ENCODE measurements at regions not wholly inside any gene's neighbourhood (a gene's known extent, or its start where the extent isn't known, plus 50 kb on each side); places are given as distances from the start of the nearest gene placed in this dataset.

GRCh38 chr17:34859652-34860051 lies 101.6 kb downstream of the CCT6B start:
- H3K4me1 ChIP-seq, result no peaks in the 10 kb centered on the region
- H3K4me3 ChIP-seq, result no peak overlapping the region
- H3K36me3 ChIP-seq, result no peaks in the 10 kb centered on the region
- TF ChIP-seq CTCF (IDR thresholded peaks at IDR 0.05), result no peak
- DNase-seq (no peak), ATAC-seq (no peak)
- H3K27me3 ChIP-seq, result no peaks in the 10 kb centered on the region
- no peak overlapping the region for H3K27ac ChIP-seq
- intact Hi-C loops (cut with DNase I), result no loop called here
- no peaks in the 10 kb centered on the region for H3K9me3 ChIP-seq

DNA sequence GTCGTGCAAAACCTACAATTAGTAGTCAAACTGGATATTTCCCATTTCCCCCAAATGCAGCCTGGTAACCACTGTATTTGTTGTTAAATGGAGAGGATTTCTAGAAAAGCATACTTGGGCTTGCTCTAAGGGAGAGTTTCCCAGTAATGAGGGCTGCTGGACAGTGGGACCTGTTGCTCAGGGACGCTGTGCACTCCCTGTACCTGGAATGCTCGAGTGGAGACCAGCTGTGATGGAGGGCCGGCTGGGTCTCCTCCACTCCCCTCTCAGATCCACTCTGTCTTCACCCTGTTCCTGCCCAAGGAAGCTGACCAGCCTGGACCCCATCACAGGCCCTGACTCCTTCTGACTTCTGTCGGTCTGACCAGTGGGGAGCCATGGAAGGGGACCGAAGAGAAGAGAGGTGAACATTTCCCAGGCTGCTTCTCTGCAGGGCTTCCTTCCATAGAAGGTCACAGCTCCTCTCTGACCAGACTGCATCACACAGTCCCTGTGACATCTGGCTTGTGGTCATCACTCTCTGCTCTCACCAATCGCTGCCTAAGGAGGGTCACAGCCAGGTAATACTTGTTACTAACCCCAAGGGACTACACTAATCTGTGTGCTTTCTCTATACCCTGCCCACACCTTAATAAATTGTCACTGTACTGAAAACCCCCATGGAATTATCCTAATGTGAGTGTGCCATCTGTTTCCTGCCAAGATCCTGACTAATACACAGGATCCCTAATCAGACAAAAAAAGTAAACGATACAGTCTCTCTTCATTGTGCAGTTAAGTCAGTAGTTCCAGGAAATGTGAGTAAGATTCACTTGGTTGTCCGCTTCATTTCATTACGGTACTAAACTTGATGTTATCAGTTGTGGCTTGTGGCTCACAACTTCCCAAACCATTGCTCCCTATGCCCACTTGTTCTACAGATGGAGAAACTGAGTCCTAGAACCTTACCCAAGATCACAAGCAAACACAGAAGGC lies 102.4 kb downstream of the CCT6B start:
- TF ChIP-seq CTCF (IDR thresholded peaks at IDR 0.05), result no peak
- no peak for ATAC-seq
- H3K27me3 ChIP-seq, result no peaks in the 10 kb centered on the region
- no peaks in the 10 kb centered on the region for H3K36me3 ChIP-seq
- H3K9me3 ChIP-seq, result no peaks in the 10 kb centered on the region
- no peak for DNase-seq
- no peaks in the 10 kb centered on the region for H3K4me1 ChIP-seq
- H3K4me3 ChIP-seq, result no peak overlapping the region
- intact Hi-C loops (cut with DNase I), result no loop called here
- no peak overlapping the region for H3K27ac ChIP-seq

DNA sequence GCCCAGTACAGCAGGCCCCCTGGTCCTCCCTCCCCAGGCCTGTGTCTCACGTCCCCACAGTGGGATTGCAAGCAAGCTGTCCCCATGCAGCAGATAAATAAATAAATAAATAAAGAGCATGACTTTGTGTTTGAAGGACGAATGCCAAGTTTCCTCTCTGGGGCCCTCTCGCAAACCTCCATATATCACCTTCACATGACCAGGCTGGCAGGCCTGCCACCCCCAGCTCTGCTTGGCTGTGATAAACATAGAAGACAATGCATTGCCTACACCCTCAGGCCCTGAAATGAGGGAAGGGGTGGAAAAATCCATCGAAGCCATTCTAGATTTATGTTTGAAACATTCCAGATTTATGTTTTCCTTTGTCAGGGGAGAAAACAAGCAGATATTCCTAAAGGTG lies 107.3 kb downstream of the CCT6B start:
- Histone ChIP-seq H3K36me3 (no peaks in the 10 kb centered on the region), H3K9me3 (no peaks in the 10 kb centered on the region), H3K27me3 (no peaks in the 10 kb centered on the region), H3K4me1 (no peaks in the 10 kb centered on the region), H3K27ac (no peak overlapping the region), H3K4me3 (no peak overlapping the region)
- intact Hi-C loops (cut with DNase I), result no loop called here
- DNase-seq (no peak), ATAC-seq (no peak)
- TF ChIP-seq CTCF (IDR thresholded peaks at IDR 0.05), result no peak

DNA sequence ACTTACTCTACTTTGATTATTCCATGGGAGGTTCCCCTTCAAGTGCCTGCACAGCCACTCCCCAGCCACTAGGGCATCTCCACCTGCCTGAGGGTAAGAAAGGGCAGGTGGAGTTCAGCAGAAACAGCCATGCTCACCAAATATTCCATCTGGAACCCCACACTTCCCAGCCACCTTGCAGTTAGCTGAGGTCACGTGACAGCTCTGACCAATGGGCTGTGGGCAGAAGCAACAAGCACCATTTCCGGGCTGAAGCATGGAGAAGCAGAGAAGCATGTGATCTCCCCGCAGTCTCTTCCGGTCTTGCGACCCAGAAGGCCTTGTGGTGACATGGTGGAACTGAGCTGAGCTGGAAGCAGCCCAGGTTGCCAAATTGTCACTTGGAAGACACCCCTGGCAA lies 108.6 kb downstream of the CCT6B start:
- intact Hi-C loops (cut with DNase I), result no loop called here
- H3K4me1 ChIP-seq, result no peaks in the 10 kb centered on the region
- TF ChIP-seq CTCF (IDR thresholded peaks at IDR 0.05), result no peak
- H3K36me3 ChIP-seq, result no peaks in the 10 kb centered on the region
- DNase-seq (no peak), ATAC-seq (no peak)
- no peaks in the 10 kb centered on the region for H3K27me3 ChIP-seq
- H3K27ac ChIP-seq, result no peak overlapping the region
- H3K9me3 ChIP-seq, result no peaks in the 10 kb centered on the region
- H3K4me3 ChIP-seq, result no peak overlapping the region

GRCh38 chr17:34851961-34852540 lies 109.2 kb downstream of the CCT6B start:
- DNase-seq (no peak), ATAC-seq (no peak)
- no peak overlapping the region for H3K27ac ChIP-seq
- H3K9me3 ChIP-seq, result no peaks in the 10 kb centered on the region
- no peaks in the 10 kb centered on the region for H3K4me1 ChIP-seq
- H3K4me3 ChIP-seq, result no peak overlapping the region
- intact Hi-C loops (cut with DNase I), result no loop called here
- no peaks in the 10 kb centered on the region for H3K36me3 ChIP-seq
- TF ChIP-seq CTCF (IDR thresholded peaks at IDR 0.05), result no peak
- no peaks in the 10 kb centered on the region for H3K27me3 ChIP-seq

All from upper lobe of right lung (tissue), 1 donor.